ENCODE measurements at regions not wholly inside any gene's neighbourhood (a gene's known extent, or its start where the extent isn't known, plus 50 kb on each side); places are given as distances from the start of the nearest gene placed in this dataset.

DNA sequence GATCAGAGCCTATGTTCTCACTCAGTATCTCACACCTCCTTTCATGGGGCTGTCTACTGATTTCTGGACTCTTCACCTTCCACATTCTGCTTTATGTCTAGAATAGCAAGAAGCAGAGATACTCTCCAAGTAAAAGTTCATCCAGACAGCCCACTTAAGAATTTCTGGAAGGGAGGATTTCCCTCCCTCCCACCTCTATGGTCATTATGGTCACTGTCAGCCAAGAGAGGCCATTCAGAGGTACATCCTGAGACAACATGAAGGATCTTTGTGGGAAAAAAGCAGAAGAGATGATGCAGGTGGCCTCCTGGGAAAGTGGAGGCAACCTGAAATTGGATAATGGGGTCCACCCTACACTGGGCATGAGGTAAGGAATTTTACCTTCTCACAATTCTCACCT, 179.5 kb upstream of the ZNF462 start:
- Histone ChIP-seq H3K36me3 (ENCODE audit: control insufficient read depth in 2 of 2, extremely low read depth in 1 of 2, insufficient read depth in 2 of 2, low read length in 2 of 2) (no peaks in the 10 kb centered on the region), H3K9ac (ENCODE audit: control insufficient read depth, extremely low read depth, insufficient read depth, low read length) (no peak overlapping the region), H3K9me1 (ENCODE audit: control insufficient read depth, extremely low read depth, insufficient read depth, low read length) (no peaks in the 10 kb centered on the region), H3K4me2 (ENCODE audit: control insufficient read depth, extremely low read depth, insufficient read depth, low read depth, low read length) (no peak overlapping the region), H2AFZ (ENCODE audit: control insufficient read depth, low read length) (no peak overlapping the region), H3K79me2 (ENCODE audit: control insufficient read depth, insufficient read depth, low read length) (no peaks in the 10 kb centered on the region), H3K27ac (ENCODE audit: control insufficient read depth, insufficient read depth, low read length) (no peak overlapping the region), H4K20me1 (ENCODE audit: control insufficient read depth, extremely low read depth, insufficient read depth, low read length) (no peaks in the 10 kb centered on the region), H3K4me1 (ENCODE audit: control insufficient read depth, extremely low read depth, insufficient read depth, low read length) (no peaks in the 10 kb centered on the region), H3K4me3 (ENCODE audit: control insufficient read depth in 2 of 3, extremely low read depth in 1 of 3, insufficient read depth in 2 of 3, low read depth in 1 of 3, low read length in 3 of 3) (no peak overlapping the region), H3K9me3 (ENCODE audit: control insufficient read depth, low read depth, low read length) (no peaks in the 10 kb centered on the region), H3K27me3 (ENCODE audit: control insufficient read depth, extremely low read depth, insufficient read depth, low read length) (no peaks in the 10 kb centered on the region)
- dilution Hi-C loops (cut with MboI; ENCODE audit: extremely low pct_ligation_motif_present, low sequenced_read_pairs) = no loop called here
- DNase-seq (ENCODE audit: low read depth, low spot score) (no peak), FAIRE-seq (peak; percentile 59)
- TF ChIP-seq EZH2 (IDR thresholded peaks at IDR 0.05; ENCODE audit: low read length) = no peak
- TF ChIP-seq, protein P1, sequence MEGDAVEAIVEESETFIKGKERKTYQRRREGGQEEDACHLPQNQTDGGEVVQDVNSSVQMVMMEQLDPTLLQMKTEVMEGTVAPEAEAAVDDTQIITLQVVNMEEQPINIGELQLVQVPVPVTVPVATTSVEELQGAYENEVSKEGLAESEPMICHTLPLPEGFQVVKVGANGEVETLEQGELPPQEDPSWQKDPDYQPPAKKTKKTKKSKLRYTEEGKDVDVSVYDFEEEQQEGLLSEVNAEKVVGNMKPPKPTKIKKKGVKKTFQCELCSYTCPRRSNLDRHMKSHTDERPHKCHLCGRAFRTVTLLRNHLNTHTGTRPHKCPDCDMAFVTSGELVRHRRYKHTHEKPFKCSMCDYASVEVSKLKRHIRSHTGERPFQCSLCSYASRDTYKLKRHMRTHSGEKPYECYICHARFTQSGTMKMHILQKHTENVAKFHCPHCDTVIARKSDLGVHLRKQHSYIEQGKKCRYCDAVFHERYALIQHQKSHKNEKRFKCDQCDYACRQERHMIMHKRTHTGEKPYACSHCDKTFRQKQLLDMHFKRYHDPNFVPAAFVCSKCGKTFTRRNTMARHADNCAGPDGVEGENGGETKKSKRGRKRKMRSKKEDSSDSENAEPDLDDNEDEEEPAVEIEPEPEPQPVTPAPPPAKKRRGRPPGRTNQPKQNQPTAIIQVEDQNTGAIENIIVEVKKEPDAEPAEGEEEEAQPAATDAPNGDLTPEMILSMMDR (optimal IDR thresholded peaks at IDR 0.05 in 1 of 3, IDR thresholded peaks at IDR 0.05 in 1 of 3, conservative IDR thresholded peaks at IDR 0.05 in 1 of 3; ENCODE audit: extremely low read depth in 1 of 3, insufficient read depth in 2 of 3, low read length in 3 of 3) = no peak

DNA sequence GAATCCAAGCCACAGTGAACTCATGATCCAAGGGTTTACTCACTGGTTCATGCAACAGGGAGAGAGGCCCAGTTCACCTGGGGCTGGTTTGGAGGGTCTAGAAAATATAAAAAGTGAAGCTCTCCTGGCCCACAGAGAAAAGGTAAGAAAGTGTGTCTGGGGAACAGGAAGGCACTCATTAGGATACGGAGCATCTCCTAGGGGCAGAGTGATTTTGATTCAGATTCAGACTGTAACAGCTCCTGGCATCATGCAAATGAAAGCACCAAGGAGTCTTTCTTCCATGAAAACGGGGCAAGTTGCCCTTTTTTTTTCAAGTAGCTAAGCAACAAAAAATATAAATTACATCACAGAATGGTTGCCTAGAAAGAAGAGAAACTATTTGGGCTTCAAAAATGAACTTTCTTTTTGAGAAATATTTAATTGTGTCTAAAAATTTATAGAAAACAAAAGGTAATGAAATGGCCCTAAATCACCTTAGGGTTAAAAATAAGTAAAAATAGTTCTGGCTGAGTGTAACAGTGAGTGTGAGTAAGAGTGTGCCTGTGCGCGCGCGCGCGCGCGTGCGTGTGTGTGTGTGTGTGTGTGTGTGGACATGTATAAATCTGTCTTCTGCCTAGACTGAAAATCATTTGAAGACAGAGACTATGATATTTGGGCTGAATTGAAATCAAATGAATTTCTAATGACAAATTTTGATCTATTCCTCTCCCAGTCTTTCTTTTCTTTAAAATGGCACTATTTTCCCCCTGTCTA, 177.8 kb upstream of the ZNF462 start:
- H3K79me2 ChIP-seq (ENCODE audit: control insufficient read depth, insufficient read depth, low read length) = no peaks in the 10 kb centered on the region
- H3K9me3 ChIP-seq (ENCODE audit: control insufficient read depth, low read depth, low read length) = no peaks in the 10 kb centered on the region
- H3K9ac ChIP-seq (ENCODE audit: control insufficient read depth, extremely low read depth, insufficient read depth, low read length) = no peak overlapping the region
- dilution Hi-C loops (cut with MboI; ENCODE audit: extremely low pct_ligation_motif_present, low sequenced_read_pairs) = no loop called here
- no peak for FAIRE-seq
- no peaks in the 10 kb centered on the region for H3K4me1 ChIP-seq (ENCODE audit: control insufficient read depth, extremely low read depth, insufficient read depth, low read length)
- H2AFZ ChIP-seq (ENCODE audit: control insufficient read depth, low read length) = no peak overlapping the region
- H3K27me3 ChIP-seq (ENCODE audit: control insufficient read depth, extremely low read depth, insufficient read depth, low read length) = no peaks in the 10 kb centered on the region
- H3K36me3 ChIP-seq (ENCODE audit: control insufficient read depth in 2 of 2, extremely low read depth in 1 of 2, insufficient read depth in 2 of 2, low read length in 2 of 2) = no peaks in the 10 kb centered on the region
- H3K27ac ChIP-seq (ENCODE audit: control insufficient read depth, insufficient read depth, low read length) = no peak overlapping the region
- TF ChIP-seq, protein P1 (optimal IDR thresholded peaks at IDR 0.05 in 1 of 3, IDR thresholded peaks at IDR 0.05 in 1 of 3, conservative IDR thresholded peaks at IDR 0.05 in 1 of 3; ENCODE audit: extremely low read depth in 1 of 3, insufficient read depth in 2 of 3, low read length in 3 of 3) = no peak
- no peak for TF ChIP-seq EZH2 (IDR thresholded peaks at IDR 0.05; ENCODE audit: low read length)
- no peak overlapping the region for H3K4me3 ChIP-seq (ENCODE audit: control insufficient read depth in 2 of 3, extremely low read depth in 1 of 3, insufficient read depth in 2 of 3, low read depth in 1 of 3, low read length in 3 of 3)
- no peak for DNase-seq (ENCODE audit: low read depth, low spot score)
- no peak overlapping the region for H3K4me2 ChIP-seq (ENCODE audit: control insufficient read depth, extremely low read depth, insufficient read depth, low read depth, low read length)
- no peaks in the 10 kb centered on the region for H4K20me1 ChIP-seq (ENCODE audit: control insufficient read depth, extremely low read depth, insufficient read depth, low read length)
- no peaks in the 10 kb centered on the region for H3K9me1 ChIP-seq (ENCODE audit: control insufficient read depth, extremely low read depth, insufficient read depth, low read length)
